Retina (tissue), 1 donor: ENCODE measurements at regions not wholly inside any gene's neighbourhood (a gene's known extent, or its start where the extent isn't known, plus 50 kb on each side); places are given as distances from the start of the nearest gene placed in this dataset.

Experiments used
- DNase-seq: peaks from one replicate; pipeline ENCODE4 v3.0.0-alpha.2; 2016

- no peak for DNase-seq
Measured at GRCh38 chr18:47458483-47458882, 207.0 kb upstream of the SKOR2 start.

DNA sequence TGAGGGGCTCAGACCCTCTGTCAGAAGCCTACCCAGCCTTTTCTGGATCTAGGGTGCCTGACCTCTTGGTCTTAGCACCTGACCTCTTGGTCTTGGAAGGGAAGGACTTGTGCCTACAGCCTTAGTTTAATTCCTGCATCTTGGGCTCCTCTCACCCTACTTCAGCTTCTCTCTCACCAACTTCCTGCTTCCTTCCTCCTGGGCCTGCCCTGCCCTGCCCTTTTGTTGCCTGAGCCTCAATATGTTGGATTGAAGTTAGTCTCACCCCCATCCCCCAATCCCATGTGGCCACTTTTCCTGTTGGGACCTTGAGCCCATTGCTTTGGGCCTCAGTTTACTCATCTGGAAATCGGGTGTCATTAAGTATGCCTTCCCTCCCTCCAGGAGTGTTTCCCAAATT, 206.2 kb upstream of the SKOR2 start:
- no peak for DNase-seq

DNA sequence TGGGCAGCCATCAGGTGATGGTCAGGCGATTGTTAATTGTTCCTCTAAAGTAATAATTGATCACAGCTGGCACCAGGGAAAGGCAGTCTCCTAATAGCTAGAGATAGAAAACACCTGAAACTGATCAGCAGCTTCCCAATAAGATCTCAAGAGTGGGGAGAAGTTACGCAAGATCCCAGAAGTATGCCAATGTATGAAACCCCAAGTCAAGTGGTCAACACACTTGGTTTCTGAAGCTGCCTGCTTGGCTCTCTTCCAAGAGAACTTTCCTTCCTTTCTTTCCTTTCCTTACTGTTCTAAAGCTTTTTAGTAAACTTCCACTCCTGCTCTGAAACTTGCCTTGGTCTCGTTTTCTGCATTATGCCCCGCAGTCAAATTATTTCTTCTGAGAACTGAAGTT, 201.6 kb upstream of the SKOR2 start:
- no peak for DNase-seq

GRCh38 chr18:47448956-47449355, 197.5 kb upstream of the SKOR2 start:
- peak; percentile 46 for DNase-seq

- DNase-seq, result no peak
Measured at GRCh38 chr18:47441914-47442313, 190.5 kb upstream of the SKOR2 start.

DNA sequence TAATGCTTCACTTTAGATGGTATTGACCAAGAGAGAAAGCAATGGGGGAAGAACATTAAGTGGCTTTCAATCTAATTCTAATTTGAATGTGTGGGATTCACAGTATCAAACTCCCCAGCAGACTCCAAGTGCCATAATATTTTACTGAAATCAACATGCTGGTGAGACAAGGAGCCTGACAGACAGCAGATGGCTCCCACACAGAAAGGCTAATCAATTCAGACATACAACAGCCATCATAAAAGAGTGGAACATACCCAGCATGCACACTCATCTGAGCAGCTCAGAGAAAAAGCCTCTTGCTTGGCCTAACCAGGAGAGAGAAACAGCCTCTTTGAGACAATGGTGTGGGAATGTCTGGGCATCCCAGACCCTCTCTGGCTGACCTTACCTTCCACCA, 186.5 kb upstream of the SKOR2 start:
- no peak for DNase-seq

- DNase-seq, result no peak
Measured at GRCh38 chr18:47436871-47437270, 185.4 kb upstream of the SKOR2 start.

DNA sequence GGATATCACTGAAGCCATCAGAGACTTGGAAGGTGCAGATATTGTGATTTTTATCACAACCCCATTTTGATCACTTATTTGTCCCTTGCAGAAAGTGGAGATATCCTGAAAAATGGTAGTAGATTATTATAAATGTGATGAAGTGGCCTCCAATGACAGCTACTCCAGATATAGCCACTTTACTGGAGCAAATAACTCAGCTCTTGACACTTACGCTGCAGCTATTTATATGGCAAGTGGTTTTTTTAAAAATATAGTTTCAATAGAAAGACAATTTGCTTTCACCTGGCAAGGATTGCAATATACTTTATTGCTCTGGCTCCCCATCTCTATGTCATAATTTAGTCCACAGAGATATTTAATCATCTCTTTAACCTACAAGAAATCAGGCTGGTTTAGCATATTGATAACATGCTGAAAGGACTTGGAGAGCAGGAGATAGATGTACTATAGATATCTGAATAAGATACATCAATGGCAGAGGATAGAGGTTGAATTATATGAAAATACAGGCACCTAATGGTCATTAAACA, 182.8 kb upstream of the SKOR2 start:
- DNase-seq, result no peak

GRCh38 chr18:47427923-47428637, 176.6 kb upstream of the SKOR2 start:
- DNase-seq, result peak; percentile 26

GRCh38 chr18:47427072-47427471, 175.6 kb upstream of the SKOR2 start:
- no peak for DNase-seq

DNA sequence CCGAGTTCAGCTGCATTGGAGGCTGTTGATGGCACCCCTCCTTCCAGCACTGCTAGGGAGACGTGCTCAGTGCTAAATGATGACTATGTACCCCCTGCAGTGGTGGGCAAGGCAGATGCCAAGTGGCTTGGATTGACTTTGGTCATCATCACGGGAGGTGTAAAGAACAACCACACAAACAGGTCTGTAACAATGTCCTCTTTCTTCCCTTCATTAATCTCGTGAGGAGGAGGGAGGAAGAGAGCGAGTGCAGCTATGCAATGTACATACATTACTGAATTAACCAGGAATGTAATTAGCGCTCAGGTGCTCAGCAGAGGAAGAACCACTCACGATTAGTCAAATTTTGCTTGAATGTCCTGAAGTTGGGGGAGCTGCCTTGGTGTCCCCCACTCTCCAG, 173.9 kb upstream of the SKOR2 start:
- no peak for DNase-seq

DNA sequence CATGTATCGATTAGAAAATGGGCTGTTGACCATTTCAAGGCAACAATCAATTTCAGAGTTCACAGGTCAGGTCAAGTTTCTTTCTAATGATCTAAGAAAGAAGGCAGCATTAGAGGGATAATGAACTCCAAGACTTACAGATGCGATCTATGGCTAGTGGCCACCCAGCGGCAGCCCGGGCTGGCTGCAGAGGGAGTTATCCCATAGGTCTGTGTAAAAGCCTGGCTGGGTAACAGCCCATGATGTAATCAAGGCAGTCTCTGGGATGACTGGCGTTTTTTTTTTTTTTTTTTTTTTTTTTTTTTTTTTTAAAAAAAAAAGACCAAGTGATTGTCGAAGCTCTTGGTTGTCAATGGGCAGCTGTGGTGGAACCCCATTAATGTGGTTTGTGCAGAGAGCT, 171.1 kb upstream of the SKOR2 start:
- no peak for DNase-seq

DNA sequence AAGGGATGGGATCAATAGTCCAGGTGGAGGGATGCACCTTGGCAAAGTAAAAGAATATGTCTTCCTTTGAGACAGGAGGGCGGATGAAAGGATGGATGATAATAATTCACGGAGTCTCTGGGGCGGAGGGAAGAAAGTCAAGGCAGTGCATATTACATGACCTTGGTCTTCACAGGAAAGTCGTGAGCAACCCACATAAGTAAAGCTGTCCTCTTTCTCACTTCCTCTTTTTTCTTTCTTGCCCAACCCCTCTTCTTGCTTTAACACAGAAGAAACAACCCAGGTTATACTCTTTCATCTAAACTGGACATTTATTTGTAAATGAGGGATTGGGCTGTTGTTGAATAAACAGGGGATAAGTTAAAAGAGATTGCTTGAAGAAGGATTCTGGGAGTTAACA, 168.7 kb upstream of the SKOR2 start:
- no peak for DNase-seq

DNA sequence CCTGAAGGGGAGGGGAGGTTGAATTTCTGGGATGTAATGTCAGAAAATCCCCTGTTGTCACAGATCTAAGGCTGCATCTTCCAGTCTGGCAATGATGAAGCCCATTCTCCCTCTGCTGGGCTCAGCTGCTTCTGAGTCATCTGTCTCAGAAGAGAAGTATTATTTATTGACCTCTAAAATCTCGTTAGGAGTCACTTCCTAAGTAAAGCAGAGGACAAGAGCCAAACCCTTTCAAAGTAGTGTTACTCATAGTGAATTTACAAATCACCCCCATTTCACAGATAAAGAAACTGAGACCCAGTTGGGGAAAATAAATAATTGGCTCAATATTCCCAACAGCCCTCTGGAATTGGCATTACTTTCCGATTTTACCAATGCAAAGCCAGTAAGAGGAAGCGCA, 167.3 kb upstream of the SKOR2 start:
- no peak for DNase-seq

GRCh38 chr18:47417807-47418206, 166.3 kb upstream of the SKOR2 start:
- no peak for DNase-seq

- no peak for DNase-seq
Measured at GRCh38 chr18:47415881-47416280, 164.4 kb upstream of the SKOR2 start.

GRCh38 chr18:47413327-47413726, 161.9 kb upstream of the SKOR2 start:
- DNase-seq, result no peak

GRCh38 chr18:47412924-47413323, 161.5 kb upstream of the SKOR2 start:
- no peak for DNase-seq

GRCh38 chr18:47411159-47411558, 159.7 kb upstream of the SKOR2 start:
- DNase-seq, result no peak

DNA sequence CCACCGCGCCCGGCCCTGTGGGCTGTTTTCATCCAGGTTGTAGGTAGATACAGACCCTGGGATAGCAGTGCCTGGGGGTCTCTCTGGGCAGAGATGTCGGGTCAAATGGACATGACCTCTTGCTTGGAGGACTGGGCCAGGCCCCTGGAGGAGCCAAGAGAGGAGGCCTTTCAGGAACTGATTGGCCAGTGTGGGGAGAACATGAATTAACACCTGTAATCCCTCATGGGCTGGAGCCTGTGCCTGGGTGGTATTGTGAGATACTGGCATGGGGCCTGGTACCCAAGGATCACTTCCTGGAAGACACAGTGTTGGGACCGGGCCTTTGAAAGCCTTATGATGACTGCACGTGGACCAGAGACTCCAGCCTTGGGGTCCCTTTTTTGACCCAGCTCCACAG, 158.7 kb upstream of the SKOR2 start:
- DNase-seq, result no peak

DNA sequence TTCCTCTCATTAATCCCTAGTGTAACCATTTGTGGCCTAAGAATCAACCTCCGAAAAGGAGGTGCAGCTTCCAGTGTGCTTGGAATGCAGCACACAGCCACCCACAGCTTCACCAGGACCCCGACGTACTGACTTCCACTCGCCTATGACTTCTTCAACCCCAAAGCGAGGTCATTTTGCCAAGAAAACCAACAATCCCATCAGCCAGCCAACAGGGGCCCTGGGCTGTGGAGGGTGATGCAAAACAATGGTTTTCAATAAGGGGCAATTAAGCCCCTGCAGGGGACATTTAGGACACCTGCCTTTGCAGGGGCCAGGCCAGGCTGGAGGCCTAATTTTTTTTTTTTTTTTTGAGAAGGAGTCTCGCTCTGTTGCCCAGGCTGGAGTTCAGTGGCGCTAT, 158.1 kb upstream of the SKOR2 start:
- DNase-seq, result no peak

DNA sequence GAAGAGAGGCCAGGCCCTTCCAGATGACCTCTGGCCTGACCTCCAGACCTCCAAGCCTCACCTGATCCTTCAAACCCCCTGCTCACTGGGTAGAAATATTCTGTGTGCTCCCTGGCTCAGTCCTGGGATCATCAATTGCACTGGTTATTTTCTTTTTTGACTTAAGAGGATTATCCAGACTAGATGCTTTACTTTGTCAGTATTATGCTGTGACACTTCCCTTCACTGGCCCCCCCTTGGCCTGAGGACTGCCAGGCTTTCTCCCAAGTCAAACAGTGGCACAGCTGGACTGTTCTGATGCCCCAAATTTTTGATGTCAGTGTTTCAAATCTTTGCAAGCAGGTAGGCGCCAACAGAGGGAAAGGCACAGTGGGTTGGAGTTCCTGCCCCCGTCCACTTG, 156.3 kb upstream of the SKOR2 start:
- no peak for DNase-seq

DNA sequence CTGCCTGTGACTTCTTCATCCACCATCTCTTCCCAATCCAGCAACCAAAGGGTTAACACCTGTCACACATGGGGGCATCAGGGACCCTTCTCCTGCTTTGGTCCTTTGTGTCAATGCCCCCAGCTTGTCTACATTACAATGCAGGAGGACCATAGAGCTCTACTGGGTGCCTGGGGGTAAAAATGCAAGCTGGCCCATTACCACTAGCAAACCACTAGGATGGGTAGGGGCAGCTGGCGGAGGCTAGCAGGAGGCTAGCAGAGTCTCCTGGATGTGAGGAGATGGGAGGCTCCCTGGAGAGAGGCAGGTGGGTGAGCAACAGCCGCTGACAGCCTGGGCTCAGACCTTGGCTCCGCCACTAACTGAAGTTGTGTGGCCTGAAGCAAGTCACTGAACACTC, 153.4 kb upstream of the SKOR2 start:
- no peak for DNase-seq

GRCh38 chr18:47403949-47404348, 152.5 kb upstream of the SKOR2 start:
- no peak for DNase-seq

DNA sequence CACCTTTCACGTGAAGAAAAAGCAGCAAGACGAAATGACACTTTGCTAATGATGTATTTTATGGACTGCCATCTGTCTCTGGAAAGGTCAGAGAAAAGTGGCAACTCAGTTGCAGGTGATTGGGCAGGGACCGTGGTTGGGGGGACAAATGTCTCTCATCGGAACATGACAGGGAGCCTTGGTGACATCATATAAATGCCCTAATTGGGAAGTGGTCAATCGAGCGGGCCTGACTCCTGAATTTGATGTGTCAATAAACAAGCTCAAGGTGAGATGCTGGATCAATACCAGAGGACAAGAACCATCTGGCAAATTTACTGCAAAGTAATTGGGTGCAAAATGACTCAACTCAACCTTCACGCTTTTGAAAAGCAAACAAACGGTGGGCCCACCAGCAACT, 151.9 kb upstream of the SKOR2 start:
- no peak for DNase-seq
